ENCODE measurements at regions not wholly inside any gene's neighbourhood (a gene's known extent, or its start where the extent isn't known, plus 50 kb on each side); places are given as distances from the start of the nearest gene placed in this dataset.

GRCh38 chr2:192983173-192983572 lies 788.4 kb upstream of the TMEFF2 start:
- TF ChIP-seq, protein P1, sequence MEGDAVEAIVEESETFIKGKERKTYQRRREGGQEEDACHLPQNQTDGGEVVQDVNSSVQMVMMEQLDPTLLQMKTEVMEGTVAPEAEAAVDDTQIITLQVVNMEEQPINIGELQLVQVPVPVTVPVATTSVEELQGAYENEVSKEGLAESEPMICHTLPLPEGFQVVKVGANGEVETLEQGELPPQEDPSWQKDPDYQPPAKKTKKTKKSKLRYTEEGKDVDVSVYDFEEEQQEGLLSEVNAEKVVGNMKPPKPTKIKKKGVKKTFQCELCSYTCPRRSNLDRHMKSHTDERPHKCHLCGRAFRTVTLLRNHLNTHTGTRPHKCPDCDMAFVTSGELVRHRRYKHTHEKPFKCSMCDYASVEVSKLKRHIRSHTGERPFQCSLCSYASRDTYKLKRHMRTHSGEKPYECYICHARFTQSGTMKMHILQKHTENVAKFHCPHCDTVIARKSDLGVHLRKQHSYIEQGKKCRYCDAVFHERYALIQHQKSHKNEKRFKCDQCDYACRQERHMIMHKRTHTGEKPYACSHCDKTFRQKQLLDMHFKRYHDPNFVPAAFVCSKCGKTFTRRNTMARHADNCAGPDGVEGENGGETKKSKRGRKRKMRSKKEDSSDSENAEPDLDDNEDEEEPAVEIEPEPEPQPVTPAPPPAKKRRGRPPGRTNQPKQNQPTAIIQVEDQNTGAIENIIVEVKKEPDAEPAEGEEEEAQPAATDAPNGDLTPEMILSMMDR (tag by site-specific recombination; IDR thresholded peaks at IDR 0.05), result no peak
- TF ChIP-seq ZNF23 (tag by site-specific recombination; IDR thresholded peaks at IDR 0.05; ENCODE audit: borderline replicate concordance), result no peak
